T47D (cell line): ENCODE measurements at regions not wholly inside any gene's neighbourhood (a gene's known extent, or its start where the extent isn't known, plus 50 kb on each side); places are given as distances from the start of the nearest gene placed in this dataset.

Source experiments
- DNase-seq, 2 experiments: peaks; one replicate each; pipeline versions ENCODE4 v3.0.0 to v3.0.0-alpha.2; 2011 to 2012; ENCODE audit warnings: low read depth in 1 of 2, low spot score in 1 of 2
- JUND ChIP-seq: IDR thresholded peaks from 2 replicates; pipeline ENCODE4 v1.6.1; 2012; ENCODE audit warnings: low read depth
- in situ Hi-C: cut with HindIII; loops from 2 replicates; pipeline ENCODE4 v1.10.0; 2016; ENCODE audit warnings: low sequenced_read_pairs, low pct_unique_long_range_greater_than_20kb

- no peak for TF ChIP-seq JUND
- in situ Hi-C loops, result no loop called here
- DNase-seq, result peak in 1 of 2 experiments; percentile 71
Measured at GRCh38 chr4:22962295-22962694, 269.6 kb downstream of the GBA3 start.

- DNase-seq, result no peak
- TF ChIP-seq JUND, result no peak
- in situ Hi-C loops, result no loop called here
Measured at GRCh38 chr4:22959483-22959882, 266.7 kb downstream of the GBA3 start.

- in situ Hi-C loops, result no loop called here
- no peak for DNase-seq
- TF ChIP-seq JUND, result no peak
Measured at GRCh38 chr4:22957774-22958309, 265.1 kb downstream of the GBA3 start.

GRCh38 chr4:22949161-22949855, 256.6 kb downstream of the GBA3 start:
- no peak for TF ChIP-seq JUND
- DNase-seq, result no peak
- in situ Hi-C loops, result no loop called here

- in situ Hi-C loops, result no loop called here
- DNase-seq, result no peak
- no peak for TF ChIP-seq JUND
Measured at GRCh38 chr4:22947851-22948250, 255.1 kb downstream of the GBA3 start.

GRCh38 chr4:22942920-22943559, 250.3 kb downstream of the GBA3 start:
- in situ Hi-C loops, result no loop called here
- DNase-seq, result peak in 1 of 2 experiments; percentile 12
- no peak for TF ChIP-seq JUND

DNA sequence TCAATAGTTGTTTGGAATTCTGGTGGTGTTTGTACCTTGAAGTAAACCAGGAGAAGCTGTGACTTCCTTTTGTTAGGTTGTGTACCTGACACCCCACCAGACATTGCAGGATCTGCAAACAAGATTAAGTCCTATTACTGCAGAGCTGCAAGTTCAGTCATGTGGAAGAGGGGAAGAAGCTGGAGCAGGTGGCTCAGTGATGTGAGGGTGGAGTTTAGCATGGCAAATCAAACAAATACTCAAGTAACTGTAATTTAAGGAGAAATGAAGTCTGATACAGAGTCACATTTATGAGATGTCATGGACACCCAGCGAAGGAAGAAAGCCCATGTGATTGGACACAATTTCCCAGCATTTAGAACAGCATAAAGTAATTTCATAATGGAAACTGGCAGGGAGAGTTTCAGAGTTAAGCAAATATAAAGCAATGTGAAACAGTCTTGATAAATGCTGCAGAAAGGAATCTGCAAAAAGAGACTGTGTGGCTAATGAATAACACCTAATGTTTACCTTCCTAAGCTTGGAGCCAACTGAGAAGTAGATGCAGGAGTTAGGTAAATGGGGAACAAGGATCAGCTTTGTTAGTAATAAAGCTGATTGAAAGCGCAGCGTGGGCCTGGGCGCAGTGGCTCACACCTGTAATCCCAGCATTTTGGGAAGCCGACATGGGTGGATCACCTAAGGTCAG, 249.1 kb downstream of the GBA3 start:
- peak in 1 of 2 experiments; percentile 13 for DNase-seq
- TF ChIP-seq JUND, result no peak
- in situ Hi-C loops, result no loop called here

- in situ Hi-C loops, result no loop called here
- no peak for TF ChIP-seq JUND
- DNase-seq, result no peak
Measured at GRCh38 chr4:22932326-22932725, 239.6 kb downstream of the GBA3 start.

GRCh38 chr4:22922426-22922825, 229.7 kb downstream of the GBA3 start:
- in situ Hi-C loops, result no loop called here
- TF ChIP-seq JUND, result no peak
- DNase-seq, result no peak

DNA sequence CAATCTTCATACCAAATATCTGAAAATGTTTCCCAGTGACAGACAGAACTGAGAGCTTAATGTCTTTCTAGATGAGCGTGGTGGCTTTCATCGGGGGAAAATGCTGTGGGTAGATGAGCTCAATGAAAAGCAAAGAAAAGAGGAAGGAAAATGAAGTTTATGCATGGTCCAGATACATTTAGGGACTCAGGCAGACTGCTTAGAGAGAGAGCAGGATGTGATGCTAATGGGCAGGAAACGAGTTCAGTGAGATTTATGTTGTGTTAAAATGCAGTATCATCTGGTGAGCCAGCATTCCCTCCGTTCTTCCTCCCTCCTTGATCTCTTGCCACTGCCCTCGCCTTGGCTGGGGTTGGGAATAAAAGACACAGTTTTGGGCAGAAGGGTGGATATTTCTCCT, 229.2 kb downstream of the GBA3 start:
- TF ChIP-seq JUND, result no peak
- DNase-seq, result no peak
- in situ Hi-C loops, result no loop called here

DNA sequence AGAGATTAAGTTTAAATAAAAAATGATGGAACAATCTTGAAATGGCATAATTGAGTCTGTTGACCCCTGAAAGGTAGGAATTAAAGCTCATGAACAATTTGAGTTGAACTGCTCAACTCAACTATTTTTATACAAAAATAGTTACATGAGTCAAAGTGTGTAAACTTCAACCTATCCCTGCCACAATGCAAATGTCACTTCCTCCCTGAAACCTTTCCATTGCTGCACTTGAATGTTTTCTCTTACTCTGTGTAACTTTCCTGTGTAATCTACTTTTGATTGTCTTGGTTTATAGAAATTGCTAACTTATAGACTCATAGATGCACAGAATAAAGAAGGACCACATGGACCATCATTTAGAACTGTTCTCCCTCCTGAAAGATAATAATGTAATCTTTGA, 218.5 kb downstream of the GBA3 start:
- in situ Hi-C loops, result no loop called here
- no peak for TF ChIP-seq JUND
- no peak for DNase-seq

DNA sequence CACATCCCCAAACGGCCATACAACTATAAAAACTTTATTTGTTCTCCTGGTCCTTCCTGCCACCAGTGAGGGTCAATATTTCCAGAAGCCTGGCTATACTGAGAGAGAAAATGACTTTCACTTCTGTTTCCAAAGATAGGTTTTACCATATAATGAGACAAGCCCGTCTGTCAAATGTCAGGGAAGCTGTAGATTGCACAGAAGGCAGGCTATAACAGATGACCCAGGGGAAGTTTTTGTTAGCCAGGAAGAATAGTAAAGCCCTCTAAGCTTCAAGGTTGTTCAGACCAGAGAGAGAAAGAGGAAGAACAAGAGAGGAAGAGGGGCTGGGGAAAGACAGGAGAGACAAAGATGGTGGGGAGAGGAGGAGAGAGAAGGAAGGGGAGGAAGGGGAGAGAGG, 217.5 kb downstream of the GBA3 start:
- TF ChIP-seq JUND, result no peak
- in situ Hi-C loops, result no loop called here

GRCh38 chr4:22906045-22906444, 213.3 kb downstream of the GBA3 start:
- no peak for TF ChIP-seq JUND
- DNase-seq, result no peak
- in situ Hi-C loops, result no loop called here

More for the DNA sequence above, 217.5 kb downstream of the GBA3 start:
- DNase-seq, result no peak
